Muscle layer of colon (tissue), 2 donors: ENCODE measurements at regions not wholly inside any gene's neighbourhood (a gene's known extent, or its start where the extent isn't known, plus 50 kb on each side); places are given as distances from the start of the nearest gene placed in this dataset.
"Not testable (repeated sequence)": the region's sequence is repeated elsewhere in the genome, so short reads cannot be mapped to it uniquely, and the experiment has no call there.

Experiments
- H3K27ac ChIP-seq: one replicate; pipeline ENCODE4 v1.7.0; 2013; ENCODE audit warnings: low read depth, mild to moderate bottlenecking, low read length, moderate library complexity
- H3K27me3 ChIP-seq, 2 donors: one replicate each; pipeline ENCODE4 v1.7.0; 2013; ENCODE audit warnings: low read length in 2 of 2, mild to moderate bottlenecking in 2 of 2; ENCODE audit not compliant: insufficient read depth in 2 of 2, control insufficient read depth in 1 of 2
- H3K36me3 ChIP-seq: one replicate; pipeline ENCODE4 v1.7.0; 2013; ENCODE audit warnings: mild to moderate bottlenecking, low read length; ENCODE audit not compliant: insufficient read depth
- H3K4me1 ChIP-seq: one replicate; pipeline ENCODE4 v1.7.0; 2013; ENCODE audit warnings: mild to moderate bottlenecking, low read length; ENCODE audit not compliant: insufficient read depth
- H3K4me3 ChIP-seq, 2 donors: one replicate each; pipeline ENCODE4 v1.7.0; 2013; ENCODE audit warnings: low read length in 2 of 2, low read depth in 1 of 2, mild to moderate bottlenecking in 1 of 2, moderate library complexity in 1 of 2
- H3K9ac ChIP-seq: one replicate; pipeline ENCODE4 v1.7.0; 2013; ENCODE audit warnings: low read length
- H3K9me3 ChIP-seq: one replicate; pipeline ENCODE4 v1.7.0; 2013; ENCODE audit warnings: mild to moderate bottlenecking, low read length
- donor health status: abdominal sarcoma.
- donor health status: Adenocarcinoma of cecum.

DNA sequence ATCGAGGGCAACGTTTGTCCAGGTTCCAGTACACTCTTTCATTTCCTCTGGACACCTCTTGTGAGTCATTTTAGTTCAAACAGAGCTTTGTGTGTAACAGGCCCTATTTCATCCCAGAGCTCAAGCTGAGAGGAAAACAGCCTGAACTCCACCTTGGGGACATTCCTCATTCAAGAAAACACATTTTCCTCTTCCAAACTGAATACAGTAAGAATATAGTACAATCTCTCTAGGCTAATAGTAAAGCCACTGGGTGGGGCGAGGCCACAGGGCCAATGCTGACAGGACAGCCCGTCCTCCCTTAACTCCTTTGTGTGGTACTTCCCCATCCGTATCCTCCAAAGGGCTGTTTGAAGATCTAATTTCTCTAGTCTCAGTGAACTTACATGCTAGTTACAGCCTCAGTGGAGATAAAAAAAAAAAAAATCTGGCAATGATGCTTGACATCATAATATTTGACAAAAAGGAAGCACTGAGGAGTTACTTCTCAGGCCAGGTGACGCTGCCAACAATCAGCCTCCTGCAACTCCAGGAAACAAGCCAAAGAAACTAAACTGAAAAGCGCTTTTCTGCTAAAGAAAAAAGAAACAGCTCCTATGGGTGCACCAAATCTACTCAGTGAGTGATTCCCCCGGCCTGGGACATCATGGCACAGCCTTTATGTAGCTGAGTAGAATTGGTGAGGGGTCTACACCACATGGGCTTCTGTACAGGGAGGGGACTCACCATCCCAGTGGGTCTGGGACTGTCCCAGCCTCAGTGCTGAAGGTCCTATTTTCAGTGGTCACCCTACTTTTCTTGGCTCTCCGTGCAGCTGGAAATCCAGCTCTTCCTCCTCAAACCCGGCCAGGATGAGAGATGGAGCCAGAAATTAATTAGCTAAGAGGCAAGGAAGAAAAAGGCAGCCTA lies 238.2 kb upstream of the NEBL start:
- Histone ChIP-seq H3K36me3 (no peaks in the 10 kb centered on the region), H3K9ac (no peak overlapping the region), H3K9me3 (no peaks in the 10 kb centered on the region), H3K27ac (no peak overlapping the region), H3K27me3 (no peaks in the 10 kb centered on the region), H3K4me1 (no peaks in the 10 kb centered on the region), H3K4me3 (no peak overlapping the region)

- H3K9me3 ChIP-seq, result no peaks in the 10 kb centered on the region
- no peaks in the 10 kb centered on the region for H3K27me3 ChIP-seq
- H3K36me3 ChIP-seq, result no peaks in the 10 kb centered on the region
- no peak overlapping the region for H3K9ac ChIP-seq
- no peak overlapping the region for H3K4me3 ChIP-seq
- H3K4me1 ChIP-seq, result no peaks in the 10 kb centered on the region
- H3K27ac ChIP-seq, result no peak overlapping the region
These were observed 237.5 kb upstream of the NEBL start for GRCh38 chr10:21134645-21135022.

DNA sequence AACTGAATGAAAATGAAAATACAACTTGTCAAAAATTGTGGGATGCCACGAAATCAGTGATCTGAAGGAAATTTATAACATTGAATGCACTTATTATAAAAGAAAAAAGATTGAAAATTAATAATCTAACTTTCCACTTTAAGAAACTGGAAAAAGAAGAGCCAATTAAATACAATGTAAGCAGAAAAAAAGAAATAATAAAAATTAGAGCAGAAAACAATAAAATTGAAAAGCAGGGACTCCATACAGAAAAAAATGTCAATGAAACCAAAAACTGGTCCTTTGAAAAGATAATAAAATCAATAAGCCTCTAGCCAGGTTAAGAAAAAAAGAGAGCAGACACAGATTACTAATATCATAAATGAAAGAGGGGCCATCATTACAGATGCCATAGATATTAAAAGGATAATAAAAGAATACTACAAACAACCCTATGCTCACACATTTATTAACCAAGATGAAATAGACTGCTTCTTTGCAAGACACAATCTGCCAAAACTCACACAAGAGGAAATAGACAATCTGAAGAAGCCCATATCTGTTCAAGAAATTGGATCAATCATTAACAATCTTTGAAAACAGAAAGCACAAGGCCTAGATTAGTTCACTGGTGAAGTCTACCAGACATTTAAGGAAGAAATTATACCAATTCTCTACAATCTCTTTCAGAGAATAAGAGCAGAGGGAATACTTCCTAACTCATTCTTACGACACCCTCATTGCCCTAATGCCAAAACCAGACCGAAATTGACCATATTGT lies 233.8 kb upstream of the NEBL start:
- Histone ChIP-seq H3K4me3 (no peak overlapping the region), H3K27ac (no peak overlapping the region), H3K36me3 (no peaks in the 10 kb centered on the region), H3K27me3 (no peaks in the 10 kb centered on the region), H3K9me3 (no peaks in the 10 kb centered on the region), H3K4me1 (no peaks in the 10 kb centered on the region), H3K9ac (no peak overlapping the region)

- Histone ChIP-seq H3K36me3 (no peaks in the 10 kb centered on the region), H3K27ac (no peak overlapping the region), H3K9ac (no peak overlapping the region), H3K27me3 (no peaks in the 10 kb centered on the region), H3K9me3 (no peaks in the 10 kb centered on the region), H3K4me3 (no peak overlapping the region), H3K4me1 (no peaks in the 10 kb centered on the region)
These were observed 233.0 kb upstream of the NEBL start for GRCh38 chr10:21130108-21130507.

DNA sequence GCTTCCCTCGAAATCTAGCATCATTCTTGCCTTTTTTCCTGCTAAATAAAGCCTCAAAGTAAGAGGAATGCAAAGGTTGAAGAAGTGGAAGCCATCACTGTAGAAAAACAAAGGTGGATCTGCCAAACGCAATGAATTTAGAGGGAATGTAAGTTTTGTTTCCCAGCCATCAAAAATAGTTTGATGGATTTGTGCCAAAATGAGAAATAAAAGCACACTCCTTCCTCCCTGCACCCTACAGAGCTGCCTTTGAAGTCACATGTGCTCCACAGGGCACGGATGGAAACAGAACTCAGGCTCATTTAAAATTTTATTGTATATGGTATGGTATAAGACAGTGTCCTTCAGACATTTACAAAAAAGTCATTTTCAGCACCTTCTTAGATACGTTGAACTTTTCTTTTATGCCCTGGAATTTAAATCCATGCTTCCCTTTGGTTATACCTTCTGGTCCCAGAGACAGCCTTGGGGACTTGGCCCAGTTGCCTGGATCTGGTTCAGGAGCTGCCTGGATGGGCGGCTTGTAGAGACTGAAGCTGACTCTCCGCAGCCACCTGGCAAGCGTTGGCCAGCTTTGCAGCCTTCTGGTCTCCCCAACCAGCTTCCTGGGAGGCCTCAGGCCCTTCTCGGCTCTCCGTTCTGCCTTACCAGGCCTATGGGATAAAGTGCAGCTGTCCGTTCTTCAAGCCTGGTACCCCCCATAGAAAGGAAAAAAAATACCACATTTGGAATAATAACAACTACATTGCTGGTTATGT lies 228.5 kb upstream of the NEBL start:
- Histone ChIP-seq H3K27me3 (no peaks in the 10 kb centered on the region), H3K4me1 (no peaks in the 10 kb centered on the region), H3K9me3 (no peaks in the 10 kb centered on the region), H3K4me3 (no peak overlapping the region), H3K9ac (no peak overlapping the region), H3K27ac (no peak overlapping the region), H3K36me3 (no peaks in the 10 kb centered on the region)

DNA sequence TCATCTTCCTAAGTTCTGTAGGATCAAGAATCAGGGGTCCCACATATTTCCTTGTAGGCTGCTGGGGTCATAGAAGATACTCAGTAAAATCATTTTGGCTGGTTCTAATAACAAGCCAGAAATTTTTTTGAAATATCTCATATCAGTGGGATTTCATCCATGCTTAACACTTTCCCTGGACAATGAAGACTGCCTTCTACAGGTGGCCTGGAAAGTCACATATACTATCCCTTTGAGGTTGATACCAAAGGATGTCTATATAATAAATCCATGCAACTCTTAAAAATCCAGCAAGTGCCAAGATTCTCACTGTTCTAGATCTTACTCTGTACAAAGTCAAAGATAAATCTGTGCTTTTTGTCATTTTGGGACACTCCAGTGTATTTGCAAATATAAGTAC lies 225.8 kb upstream of the NEBL start:
- H3K4me1 ChIP-seq, result no peaks in the 10 kb centered on the region
- no peak overlapping the region for H3K27ac ChIP-seq
- no peaks in the 10 kb centered on the region for H3K9me3 ChIP-seq
- no peak overlapping the region for H3K4me3 ChIP-seq
- no peak overlapping the region for H3K9ac ChIP-seq
- H3K36me3 ChIP-seq, result no peaks in the 10 kb centered on the region
- no peaks in the 10 kb centered on the region for H3K27me3 ChIP-seq

- not testable (repeated sequence) for H3K27ac ChIP-seq, H3K4me3 ChIP-seq, H3K9ac ChIP-seq, H3K4me1 ChIP-seq, H3K9me3 ChIP-seq, H3K36me3 ChIP-seq, H3K27me3 ChIP-seq
These were observed 224.7 kb upstream of the NEBL start for GRCh38 chr10:21121822-21122221.

GRCh38 chr10:21114683-21115082 lies 217.6 kb upstream of the NEBL start:
- no peaks in the 10 kb centered on the region for H3K4me1 ChIP-seq
- H3K9me3 ChIP-seq, result no peaks in the 10 kb centered on the region
- H3K27me3 ChIP-seq, result no peaks in the 10 kb centered on the region
- H3K36me3 ChIP-seq, result no peaks in the 10 kb centered on the region
- H3K9ac ChIP-seq, result no peak overlapping the region
- no peak overlapping the region for H3K27ac ChIP-seq
- no peak overlapping the region for H3K4me3 ChIP-seq

DNA sequence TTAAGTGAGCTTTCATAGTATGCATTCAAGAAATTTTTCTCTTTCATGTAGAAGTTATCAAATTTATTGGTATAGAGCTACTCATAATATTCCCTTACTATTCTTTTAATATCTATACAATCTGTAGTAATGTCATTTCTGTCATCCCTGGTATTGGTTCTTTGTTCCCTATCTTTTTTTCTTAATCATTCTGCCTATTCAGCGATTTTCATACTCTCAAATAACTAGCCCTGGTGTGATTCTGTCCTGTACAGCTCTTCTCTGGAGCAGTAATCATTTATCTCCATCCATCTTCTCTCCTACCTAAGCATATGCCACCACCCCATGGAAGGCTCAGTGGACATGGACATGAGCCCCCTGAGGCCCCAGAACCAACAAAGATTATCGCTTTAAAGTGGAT lies 213.2 kb upstream of the NEBL start:
- H3K4me3 ChIP-seq, result no peak overlapping the region
- no peaks in the 10 kb centered on the region for H3K4me1 ChIP-seq
- H3K9ac ChIP-seq, result no peak overlapping the region
- no peaks in the 10 kb centered on the region for H3K36me3 ChIP-seq
- H3K27me3 ChIP-seq, result no peaks in the 10 kb centered on the region
- H3K27ac ChIP-seq, result no peak overlapping the region
- H3K9me3 ChIP-seq, result no peaks in the 10 kb centered on the region

GRCh38 chr10:21106931-21107330 lies 209.8 kb upstream of the NEBL start:
- not testable (repeated sequence) for H3K27me3 ChIP-seq, H3K9ac ChIP-seq, H3K36me3 ChIP-seq, H3K4me1 ChIP-seq, H3K4me3 ChIP-seq, H3K27ac ChIP-seq, H3K9me3 ChIP-seq

GRCh38 chr10:21105331-21105730 lies 208.2 kb upstream of the NEBL start:
- not testable (repeated sequence) for H3K27me3 ChIP-seq, H3K9me3 ChIP-seq, H3K4me1 ChIP-seq, H3K4me3 ChIP-seq, H3K27ac ChIP-seq, H3K9ac ChIP-seq, H3K36me3 ChIP-seq
